NB4 (cell line): ENCODE measurements at regions not wholly inside any gene's neighbourhood (a gene's known extent, or its start where the extent isn't known, plus 50 kb on each side); places are given as distances from the start of the nearest gene placed in this dataset.
"Not testable (repeated sequence)": the region's sequence is repeated elsewhere in the genome, so short reads cannot be mapped to it uniquely, and the experiment has no call there.

Source experiments
- CTCF ChIP-seq: IDR thresholded peaks from one replicate; pipeline ENCODE4 v1.5.1; 2012; ENCODE audit warnings: low read depth, low read length
- MAX ChIP-seq: IDR thresholded peaks from 2 replicates; pipeline ENCODE4 v1.6.1; 2011; ENCODE audit warnings: low read depth, low read length
- POLR2A ChIP-seq: IDR thresholded peaks from 2 replicates; pipeline ENCODE4 v1.6.1; 2011; ENCODE audit warnings: mild to moderate bottlenecking; ENCODE audit not compliant: insufficient read length; ENCODE audit errors: extremely low read depth

- not testable (repeated sequence) for TF ChIP-seq CTCF, POLR2A, MAX
These were observed 97.1 kb upstream of the CHST15 start for GRCh38 chr10:124190476-124190875.
